Embryonic facial prominence (tissue), 1 donor: ENCODE measurements at regions not wholly inside any gene's neighbourhood (a gene's known extent, or its start where the extent isn't known, plus 50 kb on each side); places are given as distances from the start of the nearest gene placed in this dataset.

ENCODE experiments used
- DNase-seq: peaks from one replicate; pipeline ENCODE4 v3.0.0-alpha.2; 2016; ENCODE audit errors: extremely low spot score

DNA sequence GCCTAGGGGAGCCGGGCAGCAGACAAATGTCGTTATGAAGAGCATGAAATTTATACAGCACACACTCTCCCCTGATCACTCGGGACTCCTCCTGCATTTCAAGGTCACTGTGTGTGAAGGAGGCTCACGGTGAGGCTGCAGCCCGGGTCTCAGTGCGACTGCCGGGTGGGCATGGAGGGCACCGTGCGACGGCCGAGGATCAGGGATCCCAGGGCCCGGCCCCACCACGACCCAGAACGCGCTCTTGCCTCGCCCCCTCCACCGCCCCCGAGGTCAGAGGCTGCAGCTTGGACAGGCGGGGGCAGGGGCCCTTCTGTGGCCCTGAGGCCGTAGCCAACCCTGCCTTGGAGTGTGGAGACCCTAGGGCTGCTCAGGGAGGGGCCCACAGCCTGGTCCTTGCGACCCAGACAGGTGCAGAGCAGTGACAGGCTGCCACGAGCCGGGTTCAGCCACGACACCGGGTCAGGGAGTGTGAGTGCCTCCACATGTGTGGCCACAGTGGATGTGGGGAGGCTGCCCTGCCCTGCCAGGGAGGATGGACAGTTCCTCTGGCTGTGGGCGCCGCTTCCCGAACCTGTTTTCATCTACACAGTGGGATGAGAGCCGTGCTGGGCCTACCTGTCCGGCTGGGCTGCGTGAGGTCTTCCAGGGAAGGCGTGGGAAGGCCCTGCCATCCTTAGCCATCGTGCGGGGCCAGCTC, 89.3 kb upstream of the NKX1-1 start:
- no peak for DNase-seq

DNA sequence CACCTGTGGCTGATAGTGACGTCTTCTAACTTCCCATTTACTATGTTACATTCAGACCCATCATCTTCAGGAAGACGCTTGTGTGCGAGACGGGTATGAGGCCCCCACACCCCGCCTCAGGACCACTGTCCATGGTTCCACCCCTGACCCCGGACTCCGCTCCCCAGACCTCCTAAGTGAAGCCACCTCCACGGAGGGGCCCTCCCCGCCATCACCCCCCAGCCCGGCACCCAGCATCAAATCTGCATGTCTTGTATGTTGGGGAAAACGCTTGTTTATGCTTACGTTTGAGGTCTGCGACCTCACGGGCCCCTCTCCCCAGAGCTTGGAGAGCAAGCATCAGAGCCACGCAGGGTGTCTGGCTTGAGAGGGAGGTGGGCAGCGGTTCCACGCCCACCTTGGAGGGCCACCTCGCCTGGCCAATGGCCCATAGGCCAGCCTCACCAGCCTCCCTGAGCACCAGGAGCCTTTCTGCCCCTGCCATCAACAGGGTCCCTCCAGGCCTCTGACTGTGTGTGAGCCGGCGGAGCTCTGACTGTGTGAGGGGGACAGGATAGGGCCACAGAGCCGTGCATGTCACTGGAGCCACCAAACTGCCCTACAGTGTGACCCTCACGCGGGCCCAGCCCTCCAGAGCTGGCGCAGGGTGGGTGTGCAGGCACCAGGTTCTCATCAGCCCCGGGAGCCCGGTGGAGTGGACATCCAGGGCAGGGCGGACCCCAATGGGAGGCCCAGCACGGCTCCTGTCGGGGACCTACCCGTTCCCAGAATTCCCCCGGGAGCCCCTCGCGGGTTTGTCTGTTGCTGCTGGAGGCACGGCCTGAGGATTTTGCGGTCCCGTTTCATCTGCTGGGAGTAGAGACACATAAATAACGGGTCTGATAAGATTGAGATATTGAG, 88.4 kb upstream of the NKX1-1 start:
- no peak for DNase-seq

DNA sequence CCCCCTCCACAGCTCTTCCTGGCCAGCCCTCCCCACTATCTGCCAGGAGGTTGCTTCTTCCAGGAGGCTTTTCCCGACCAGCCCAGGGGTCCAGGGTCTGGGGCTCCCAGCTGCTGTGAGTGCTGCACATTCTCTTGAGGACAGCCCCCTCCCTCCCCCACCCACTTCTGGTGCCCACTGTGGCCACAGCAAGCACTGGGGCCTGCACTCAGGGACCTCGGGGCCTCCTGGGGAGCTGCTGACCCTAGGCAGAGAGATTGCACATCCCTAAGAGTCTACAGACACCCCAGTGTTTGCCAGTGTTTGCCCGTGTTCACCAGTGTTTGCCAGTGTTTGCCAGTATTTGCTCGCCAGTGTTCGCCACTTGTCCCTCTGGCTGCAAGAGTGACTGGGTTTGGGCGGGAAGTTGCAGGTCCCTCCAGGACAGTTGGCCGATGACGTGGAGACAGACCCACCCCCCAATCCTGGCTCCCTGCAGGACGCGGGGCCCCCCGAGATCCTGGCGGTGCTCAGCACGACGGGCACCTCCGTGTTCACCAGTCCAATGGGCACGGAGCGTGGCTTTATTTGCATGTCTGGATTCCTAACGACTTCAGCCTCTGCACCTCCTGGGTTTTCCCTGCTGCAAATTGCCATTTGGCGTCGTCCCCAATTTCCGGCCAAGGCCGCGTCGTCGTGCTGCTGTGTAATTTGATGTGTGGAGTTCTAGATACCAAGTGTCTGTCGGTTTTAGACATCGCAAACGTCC, 87.5 kb upstream of the NKX1-1 start:
- no peak for DNase-seq

DNA sequence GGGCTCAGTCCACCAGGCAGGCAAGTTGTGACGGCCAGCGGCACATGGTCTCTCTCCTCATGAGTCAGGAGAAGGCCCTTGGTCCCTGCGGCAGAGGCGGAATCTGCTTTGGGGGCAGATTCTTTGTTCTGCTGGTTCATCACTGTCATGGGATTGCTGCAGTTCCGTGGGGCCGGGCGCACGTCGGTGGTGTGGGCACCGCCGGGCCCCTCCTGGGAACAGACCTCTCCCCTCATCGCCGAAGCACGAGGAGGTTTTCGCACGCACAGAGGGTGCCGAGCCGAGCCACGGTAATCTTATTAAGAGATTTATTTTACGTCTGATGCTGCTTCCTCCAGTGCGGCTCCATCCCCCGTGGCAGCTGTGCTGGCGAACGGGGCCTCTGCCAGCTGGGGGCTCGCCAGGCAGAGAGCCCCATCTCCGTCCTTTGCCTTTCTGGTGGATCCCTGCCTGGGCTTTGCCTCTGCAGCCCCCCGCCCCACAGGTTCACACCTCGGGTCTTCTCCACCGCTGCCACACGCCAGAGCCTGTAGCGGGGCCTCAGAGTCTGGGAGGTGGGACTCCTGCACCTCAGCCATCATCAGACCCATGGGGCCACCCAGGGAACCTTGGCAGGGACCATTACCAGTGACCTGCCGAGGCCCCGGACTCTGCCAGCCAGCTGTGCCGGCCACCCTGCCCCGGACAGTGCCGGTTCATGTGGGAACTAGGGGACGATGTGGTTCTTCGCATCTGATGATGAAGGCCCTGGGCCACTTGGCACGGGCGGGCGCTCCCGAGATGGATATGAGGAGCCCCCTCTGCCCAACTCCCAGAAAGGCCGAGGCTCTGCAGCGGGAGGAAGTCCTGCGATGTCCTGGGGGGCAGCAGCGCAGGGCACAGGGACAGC, 86.7 kb upstream of the NKX1-1 start:
- no peak for DNase-seq

DNA sequence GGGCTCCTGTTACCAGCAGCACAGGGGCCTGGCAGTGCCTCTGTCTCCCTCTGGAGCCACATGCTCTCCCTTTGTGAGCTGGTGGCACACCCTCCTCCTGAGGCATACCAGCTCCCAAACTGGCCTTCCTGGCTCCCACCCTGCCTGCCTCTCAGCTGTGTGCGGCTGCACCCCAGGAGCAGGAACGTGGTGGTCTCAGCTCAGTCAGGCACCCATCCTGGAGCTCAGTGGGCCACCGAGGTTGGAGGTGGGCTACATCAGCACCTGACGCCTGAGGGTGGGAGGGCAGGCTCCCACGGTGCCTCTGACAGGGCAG, 85.9 kb upstream of the NKX1-1 start:
- DNase-seq: no peak

DNA sequence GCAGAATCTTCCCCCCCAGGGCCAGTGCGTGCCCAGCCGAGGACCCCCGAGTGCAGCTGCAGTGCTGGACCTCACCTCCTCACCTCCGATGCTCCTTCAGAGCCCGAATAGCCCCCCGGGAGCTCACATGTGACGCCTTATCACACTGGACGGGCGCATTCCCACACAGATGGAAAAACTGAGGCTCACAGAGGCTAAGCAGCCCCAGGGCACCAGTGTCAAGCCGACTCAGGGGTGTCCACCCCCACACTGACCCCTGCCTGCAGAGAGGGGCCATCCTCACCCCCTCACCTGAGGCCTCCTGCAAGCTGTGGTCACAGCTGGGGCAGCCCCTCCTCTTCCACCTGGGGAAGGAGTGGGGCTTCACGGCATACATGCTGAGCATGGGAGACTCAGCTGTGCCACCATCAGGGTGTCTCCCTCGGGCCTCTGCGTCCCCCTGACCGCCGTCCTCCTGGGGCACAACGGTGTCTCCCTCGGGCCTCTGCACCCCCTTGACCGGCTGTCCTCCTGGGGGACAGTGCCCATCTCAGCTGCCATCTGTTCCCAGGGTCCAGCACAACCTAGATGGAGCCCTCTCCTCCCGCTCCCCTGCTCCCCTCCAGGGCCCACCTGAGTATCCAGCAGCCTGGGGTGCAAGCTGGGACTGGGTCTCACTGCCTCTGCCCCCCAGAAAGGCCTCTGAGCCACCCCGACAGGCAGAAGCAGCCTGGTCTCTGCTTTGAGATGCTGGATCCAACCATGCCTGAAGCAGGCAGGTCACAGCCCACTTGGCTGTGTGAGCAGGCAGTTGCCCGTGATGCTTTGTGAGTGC, 85.3 kb upstream of the NKX1-1 start:
- no peak for DNase-seq

DNA sequence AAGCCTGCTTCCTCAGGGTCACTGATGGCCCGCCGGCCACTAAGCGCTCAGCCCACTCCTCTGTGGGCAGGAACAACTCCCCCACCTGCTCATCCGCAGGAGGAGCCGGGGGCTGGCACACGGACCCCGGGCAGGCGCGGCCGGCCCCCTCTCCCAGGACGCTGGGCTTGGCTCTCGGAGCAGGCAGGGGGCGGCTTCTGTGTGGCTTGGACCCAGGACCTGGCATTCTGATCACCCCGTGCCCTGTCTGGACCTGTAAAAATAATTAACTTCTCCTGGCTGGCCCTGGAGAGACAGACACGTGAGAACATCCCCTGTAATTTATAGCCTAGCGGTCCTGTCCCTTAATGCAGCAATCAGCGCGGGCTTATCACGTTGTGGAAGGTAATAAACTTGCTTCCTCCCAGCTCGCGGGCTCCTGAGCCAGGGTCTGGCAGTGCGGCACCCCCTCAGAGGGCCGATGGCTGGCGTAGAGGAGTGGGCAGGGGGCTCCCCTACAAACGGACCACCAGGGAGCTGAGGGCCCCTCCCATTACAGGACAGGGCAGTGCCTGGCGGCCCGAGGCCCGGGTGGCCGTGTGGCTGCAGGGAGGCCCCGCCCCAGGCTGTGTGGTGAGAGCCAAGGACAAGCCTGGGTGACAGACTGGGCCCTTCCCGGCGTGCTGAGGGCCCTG, 84.5 kb upstream of the NKX1-1 start:
- no peak for DNase-seq

DNA sequence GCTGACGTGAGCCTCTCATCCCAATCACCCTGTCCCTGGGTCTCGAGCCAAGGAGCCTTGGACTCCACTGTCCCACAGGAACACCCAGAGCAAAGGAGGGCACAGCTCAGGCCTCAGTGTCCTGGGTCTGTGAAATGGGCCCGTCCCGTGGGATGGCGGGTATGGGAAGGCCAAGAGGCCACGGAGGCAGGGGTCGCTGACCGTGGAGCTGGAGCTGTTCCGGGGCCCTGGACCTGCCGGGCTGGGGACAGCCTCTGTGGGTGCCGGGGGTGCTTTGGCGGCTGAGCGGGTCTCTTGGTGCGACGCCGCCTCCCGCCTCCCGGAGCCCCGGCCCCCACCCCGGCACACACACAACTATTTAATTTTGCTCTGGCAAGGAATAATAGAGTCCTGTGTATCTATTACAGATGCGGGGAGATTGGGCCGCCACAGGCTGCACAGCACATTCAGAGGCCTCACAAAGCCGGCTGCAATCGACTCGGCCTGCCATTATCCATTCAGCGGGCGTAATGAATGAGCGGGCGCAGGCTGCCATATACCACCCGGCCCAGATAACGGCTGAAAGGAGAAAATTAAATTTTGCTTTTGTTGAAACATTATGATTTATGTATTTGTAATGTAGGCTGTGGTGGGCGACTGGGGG, 83.9 kb upstream of the NKX1-1 start:
- no peak for DNase-seq

DNA sequence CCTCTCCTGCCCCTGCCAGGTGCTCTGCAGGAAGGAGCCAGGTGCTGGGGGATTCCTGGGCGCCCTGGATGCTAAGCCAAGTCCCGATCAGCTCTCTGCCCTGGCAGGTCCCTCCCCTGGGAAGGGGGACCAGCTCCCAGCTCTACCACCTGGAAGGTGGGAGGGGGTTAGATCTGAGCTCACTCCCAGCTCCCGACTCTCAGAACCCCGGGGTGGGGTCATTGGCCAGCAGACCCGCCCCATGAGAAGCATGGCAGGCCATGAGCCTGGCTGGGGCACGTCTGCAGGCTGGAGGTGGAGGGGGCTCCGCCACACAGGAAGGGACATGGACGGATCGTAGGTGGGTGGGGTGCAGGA, 83.4 kb upstream of the NKX1-1 start:
- no peak for DNase-seq

DNA sequence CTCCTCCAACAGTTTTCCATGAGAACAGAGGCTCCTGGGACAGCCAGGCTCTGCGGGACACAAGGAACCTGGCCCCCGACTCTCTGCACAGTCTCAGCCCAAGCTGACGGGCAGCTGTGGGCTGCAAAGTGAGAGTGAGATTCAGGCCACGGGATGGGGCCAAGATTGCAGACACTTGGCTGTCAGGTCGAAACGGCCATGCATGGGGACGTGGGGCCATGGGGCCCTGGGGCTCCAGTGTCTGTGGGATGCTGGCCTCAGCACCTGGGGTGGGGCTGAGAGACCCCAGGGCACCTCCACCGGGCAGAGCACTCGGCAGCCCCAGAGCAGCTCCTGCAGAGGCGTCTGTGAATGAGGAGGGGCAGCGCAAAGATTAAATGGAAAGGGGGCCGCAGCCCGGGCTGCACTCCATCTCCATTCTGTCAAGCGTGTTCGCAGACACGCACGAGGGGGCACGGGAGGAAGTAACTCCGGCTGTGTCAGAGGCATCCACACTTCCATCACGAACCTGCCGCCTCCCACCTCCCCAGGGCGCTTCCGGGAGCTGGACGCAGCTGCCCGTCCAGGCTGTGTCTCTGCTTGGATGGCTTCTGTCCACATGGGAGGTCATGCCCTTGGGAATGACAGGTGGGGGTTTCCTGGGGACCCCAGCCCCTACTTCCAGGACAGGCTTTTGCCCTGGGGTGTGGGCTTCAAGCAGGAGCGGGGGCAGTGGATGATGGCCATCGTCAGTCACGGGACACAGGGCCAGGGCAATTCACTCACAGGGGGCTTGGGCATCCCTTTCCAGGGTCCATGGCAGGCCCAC, 82.8 kb upstream of the NKX1-1 start:
- DNase-seq: no peak

DNA sequence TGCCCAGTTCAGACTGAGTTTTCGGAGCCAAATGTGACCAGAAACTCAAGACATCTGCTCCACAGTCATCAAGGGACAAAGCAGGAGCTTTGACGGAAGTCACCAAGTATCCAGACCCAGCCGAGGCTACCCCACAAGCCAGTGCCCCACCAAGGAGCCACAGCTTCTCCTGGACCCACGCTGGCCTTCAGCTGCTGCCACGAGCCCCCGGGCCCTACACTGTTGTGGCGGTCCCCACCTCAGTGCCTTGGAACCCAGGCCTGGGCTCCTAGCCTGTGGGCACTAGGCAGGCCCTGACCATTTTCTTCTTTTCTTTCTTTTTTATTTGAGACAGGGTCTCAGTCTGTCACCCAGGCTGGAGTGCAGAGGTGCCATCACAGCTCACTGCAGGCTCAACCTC, 82.1 kb upstream of the NKX1-1 start:
- no peak for DNase-seq

DNA sequence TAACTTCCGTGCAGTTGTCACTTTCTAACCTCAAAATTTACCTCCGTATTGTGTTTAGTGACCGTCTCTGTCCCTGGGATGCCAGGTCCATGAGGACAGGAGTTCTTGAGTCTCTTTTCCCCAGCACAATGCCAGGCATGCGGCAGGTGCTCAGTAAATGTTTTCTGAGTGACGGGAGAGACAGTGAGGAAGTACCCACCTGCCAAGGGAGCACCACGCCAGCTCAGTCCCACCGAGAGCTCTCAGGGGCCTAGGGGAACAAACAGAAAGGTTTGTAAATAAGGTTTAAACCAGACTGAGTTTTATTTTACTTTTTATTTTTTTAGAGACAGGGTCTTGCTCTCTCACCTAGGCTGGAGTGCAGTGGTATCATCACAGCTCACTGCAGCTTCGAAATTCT, 81.5 kb upstream of the NKX1-1 start:
- no peak for DNase-seq

DNA sequence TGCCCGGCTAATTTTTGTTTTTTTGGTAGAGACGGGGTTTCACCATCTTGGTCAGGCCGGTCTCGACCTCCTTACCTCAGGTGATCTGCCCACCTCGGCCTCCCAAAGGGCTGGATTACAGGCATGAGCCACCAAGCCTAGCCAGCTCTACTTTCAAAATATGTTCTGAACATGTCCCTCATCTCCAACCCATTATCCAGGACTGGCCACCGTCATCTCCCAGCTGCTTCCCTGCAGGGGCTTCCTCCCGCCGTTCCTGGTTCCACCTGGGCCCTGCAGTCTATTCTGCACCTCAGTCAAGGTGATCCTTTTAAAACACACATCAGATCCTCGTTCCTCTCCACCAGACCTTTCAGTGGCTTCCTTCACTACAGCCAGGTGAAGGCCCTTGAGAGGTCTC, 80.9 kb upstream of the NKX1-1 start:
- DNase-seq: no peak

DNA sequence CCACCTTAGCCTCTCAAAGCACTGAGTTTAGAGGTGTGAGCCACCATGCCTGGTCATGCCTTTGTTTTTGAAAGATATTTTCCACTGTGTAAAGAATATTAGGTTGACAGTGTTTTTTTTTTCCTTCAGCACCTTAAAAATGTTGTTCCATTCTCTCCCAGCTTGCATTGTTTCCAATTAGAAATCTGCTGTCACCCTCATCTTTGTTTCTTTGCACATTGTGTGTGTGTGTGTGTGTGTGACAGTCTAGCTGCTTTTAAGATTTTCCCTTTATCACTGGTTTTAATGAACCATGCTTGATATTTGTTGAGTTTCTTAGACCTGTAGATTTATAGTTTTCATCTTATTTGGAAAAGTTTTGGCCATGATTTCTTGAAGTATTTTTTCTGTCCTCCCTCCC, 79.0 kb upstream of the NKX1-1 start:
- DNase-seq: no peak

DNA sequence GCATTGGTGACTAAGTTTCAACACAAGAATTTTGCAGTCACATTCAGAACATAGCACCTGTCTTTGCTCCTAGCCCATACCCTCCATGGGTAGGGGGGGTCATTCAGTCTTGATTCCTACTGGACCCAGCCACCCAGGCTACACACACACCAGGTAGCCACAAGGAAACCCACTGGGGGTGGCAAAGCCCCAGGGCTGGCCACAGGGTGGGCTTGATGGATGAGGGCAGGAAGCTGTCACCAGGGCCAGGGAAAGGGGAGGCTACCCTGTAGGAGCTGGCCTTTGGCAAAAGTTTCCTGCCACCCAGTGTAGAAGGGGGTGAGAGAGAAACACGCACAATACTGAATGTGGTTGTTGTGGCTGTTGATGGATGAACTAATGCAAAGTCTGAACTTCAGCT, 74.5 kb upstream of the NKX1-1 start:
- no peak for DNase-seq

DNA sequence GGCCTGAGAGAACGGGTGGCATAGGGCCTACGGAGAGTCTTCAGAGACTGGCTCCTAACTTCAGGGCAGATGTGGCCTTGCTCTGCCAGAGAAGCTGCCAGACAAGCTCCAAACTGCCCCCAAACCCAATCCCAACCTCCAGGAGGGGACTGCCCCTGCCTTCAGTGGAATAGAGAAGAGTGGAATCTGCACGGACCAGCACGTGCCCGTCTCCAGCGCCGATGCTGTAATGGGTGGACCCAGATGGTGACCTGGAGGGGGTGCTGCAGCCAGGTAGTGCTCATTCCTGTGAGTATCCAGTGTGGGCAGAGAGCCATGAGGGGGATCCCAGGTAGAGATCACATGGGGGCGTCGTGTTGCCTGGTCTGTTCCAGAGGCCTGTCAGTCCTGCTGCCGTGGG, 73.2 kb upstream of the NKX1-1 start:
- no peak for DNase-seq

DNA sequence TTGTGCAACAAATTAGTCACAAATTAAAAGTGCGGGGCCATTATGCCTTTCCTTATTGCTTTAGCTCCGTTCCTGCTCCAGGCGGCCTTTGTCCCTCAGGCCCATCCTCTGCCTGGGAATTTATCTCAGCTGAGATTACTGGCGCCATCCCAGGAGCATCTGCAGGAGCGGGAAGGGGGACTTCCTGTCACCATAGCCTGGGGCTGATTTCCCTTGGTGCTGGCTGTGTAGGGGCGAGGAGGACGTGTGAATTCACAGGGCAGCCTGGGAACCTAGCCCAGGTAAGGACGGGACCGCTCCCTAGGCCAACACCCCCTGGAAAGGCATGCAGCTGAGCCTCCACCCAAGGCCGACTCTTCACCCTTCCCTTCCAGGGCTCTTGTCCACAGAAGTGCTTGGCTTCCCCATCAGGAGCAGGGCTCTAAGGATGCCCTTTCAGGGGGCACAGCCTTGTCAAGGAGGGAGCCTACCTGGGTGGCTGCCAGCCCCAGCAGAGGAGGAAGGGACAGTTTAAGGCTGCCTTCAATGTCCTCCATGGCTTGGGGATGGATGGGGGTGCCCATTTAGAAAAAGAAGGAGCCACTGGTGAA, 72.6 kb upstream of the NKX1-1 start:
- DNase-seq: no peak

DNA sequence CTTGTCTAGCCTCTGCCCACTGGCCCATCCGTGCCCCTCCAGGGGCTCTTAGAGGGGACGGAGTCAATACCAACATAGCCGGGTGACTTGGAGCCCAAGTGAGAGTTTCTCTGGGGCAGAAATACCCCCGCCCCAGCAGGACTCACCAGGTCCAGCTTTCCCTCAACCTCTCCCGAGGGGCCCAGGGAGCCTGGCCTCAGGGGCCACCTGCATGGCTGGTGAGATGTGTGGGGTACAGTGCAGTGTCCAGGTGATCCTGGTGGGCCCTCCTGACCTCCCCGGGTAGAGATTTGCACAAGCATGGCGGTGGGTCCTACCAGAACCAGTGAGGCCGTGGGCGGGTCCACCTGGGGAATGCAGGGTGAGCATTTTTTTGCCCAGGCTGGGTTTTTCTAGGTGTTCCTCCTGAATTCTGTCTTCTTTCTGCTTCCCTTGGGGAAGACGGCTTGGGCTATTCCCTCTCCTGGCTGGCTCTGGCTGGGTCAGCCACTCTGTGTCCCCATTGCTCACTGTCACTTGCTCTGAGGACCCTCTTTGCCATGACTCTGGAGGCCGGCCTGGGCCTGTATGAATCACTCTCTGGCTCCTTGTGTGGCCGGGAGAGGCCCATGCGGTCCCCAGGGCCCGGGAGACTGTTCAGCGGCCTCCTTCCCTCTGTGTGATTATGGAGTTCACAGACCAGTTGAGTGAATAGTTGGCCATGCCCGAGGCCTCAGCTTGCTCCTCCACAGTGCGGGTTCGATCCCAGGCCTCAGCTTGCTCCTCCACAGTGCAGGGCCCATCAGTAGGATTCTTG, 71.0 kb upstream of the NKX1-1 start:
- DNase-seq: no peak
